ENCODE measurements at regions not wholly inside any gene's neighbourhood (a gene's known extent, or its start where the extent isn't known, plus 50 kb on each side); places are given as distances from the start of the nearest gene placed in this dataset.

GRCh38 chr2:147499785-147500184 lies 345.0 kb upstream of the ACVR2A start:
- no peak for DNase-seq

- no peak for DNase-seq
These were observed 349.1 kb upstream of the ACVR2A start for GRCh38 chr2:147495734-147496133.

- no peak for DNase-seq
These were observed 352.4 kb upstream of the ACVR2A start for GRCh38 chr2:147492471-147492870.

GRCh38 chr2:147491506-147491905 lies 353.3 kb upstream of the ACVR2A start:
- no peak for DNase-seq

- no peak for DNase-seq
These were observed 354.2 kb upstream of the ACVR2A start for GRCh38 chr2:147490401-147491261.

- DNase-seq = no peak
These were observed 356.4 kb upstream of the ACVR2A start for GRCh38 chr2:147488472-147488871.

GRCh38 chr2:147487978-147488289 lies 356.9 kb upstream of the ACVR2A start:
- DNase-seq = no peak

GRCh38 chr2:147487286-147487977 lies 357.4 kb upstream of the ACVR2A start:
- no peak for DNase-seq

- DNase-seq = no peak
These were observed 359.5 kb upstream of the ACVR2A start for GRCh38 chr2:147485210-147485851.

GRCh38 chr2:147483911-147484310 lies 360.9 kb upstream of the ACVR2A start:
- DNase-seq = no peak

- DNase-seq = no peak
These were observed 361.7 kb upstream of the ACVR2A start for GRCh38 chr2:147482916-147483669.

- no peak for DNase-seq
These were observed 362.5 kb upstream of the ACVR2A start for GRCh38 chr2:147482111-147482895.

- DNase-seq = no peak
These were observed 365.5 kb upstream of the ACVR2A start for GRCh38 chr2:147479358-147479757.

- no peak for DNase-seq
These were observed 371.8 kb upstream of the ACVR2A start for GRCh38 chr2:147473075-147473474.

- DNase-seq = no peak
These were observed 373.7 kb upstream of the ACVR2A start for GRCh38 chr2:147471126-147471525.

GRCh38 chr2:147469471-147469870 lies 375.4 kb upstream of the ACVR2A start:
- no peak for DNase-seq

- no peak for DNase-seq
These were observed 375.9 kb upstream of the ACVR2A start for GRCh38 chr2:147468963-147469362.

GRCh38 chr2:147468349-147468748 lies 376.5 kb upstream of the ACVR2A start:
- DNase-seq = no peak

- DNase-seq = no peak
These were observed 377.4 kb upstream of the ACVR2A start for GRCh38 chr2:147467441-147467840.

- no peak for DNase-seq
These were observed 380.0 kb upstream of the ACVR2A start for GRCh38 chr2:147464737-147465357.

GRCh38 chr2:147463881-147464520 lies 380.8 kb upstream of the ACVR2A start:
- DNase-seq = no peak
